ENCODE measurements at regions not wholly inside any gene's neighbourhood (a gene's known extent, or its start where the extent isn't known, plus 50 kb on each side); places are given as distances from the start of the nearest gene placed in this dataset.

DNA sequence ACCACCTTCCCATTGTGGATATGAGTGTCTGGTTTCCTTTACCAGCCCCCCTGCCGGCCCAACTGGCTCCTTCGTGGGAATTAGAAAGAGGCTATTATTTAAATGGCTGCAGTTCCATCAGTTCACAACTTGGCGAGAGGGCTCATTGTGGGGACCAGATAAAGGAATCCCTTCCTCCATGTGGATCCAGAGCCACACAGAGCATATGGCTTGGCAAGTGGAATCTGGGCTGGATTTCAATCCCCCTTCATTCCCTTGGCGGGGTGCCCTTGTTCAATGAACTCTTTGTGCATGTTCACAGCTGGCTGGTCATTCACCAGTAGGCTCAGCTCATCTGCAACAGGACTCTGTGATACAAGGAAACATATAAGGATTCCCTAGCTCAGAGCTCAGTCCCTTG is 140.6 kb downstream of the OPN5 start:
- Mint-ChIP-seq H3K9me3 (no peaks in the 10 kb centered on the region), H3K4me3 (no peak overlapping the region), H3K36me3 (ENCODE audit: low read depth) (no peaks in the 10 kb centered on the region), H3K27me3 (no peaks in the 10 kb centered on the region), H3K4me1 (ENCODE audit: low read depth) (no peaks in the 10 kb centered on the region), H3K27ac (no peak overlapping the region)
- ATAC-seq (no peak), DNase-seq (no peak)
- TF ChIP-seq, protein P1, sequence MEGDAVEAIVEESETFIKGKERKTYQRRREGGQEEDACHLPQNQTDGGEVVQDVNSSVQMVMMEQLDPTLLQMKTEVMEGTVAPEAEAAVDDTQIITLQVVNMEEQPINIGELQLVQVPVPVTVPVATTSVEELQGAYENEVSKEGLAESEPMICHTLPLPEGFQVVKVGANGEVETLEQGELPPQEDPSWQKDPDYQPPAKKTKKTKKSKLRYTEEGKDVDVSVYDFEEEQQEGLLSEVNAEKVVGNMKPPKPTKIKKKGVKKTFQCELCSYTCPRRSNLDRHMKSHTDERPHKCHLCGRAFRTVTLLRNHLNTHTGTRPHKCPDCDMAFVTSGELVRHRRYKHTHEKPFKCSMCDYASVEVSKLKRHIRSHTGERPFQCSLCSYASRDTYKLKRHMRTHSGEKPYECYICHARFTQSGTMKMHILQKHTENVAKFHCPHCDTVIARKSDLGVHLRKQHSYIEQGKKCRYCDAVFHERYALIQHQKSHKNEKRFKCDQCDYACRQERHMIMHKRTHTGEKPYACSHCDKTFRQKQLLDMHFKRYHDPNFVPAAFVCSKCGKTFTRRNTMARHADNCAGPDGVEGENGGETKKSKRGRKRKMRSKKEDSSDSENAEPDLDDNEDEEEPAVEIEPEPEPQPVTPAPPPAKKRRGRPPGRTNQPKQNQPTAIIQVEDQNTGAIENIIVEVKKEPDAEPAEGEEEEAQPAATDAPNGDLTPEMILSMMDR (IDR thresholded peaks at IDR 0.05): no peak
- ChIA-PET POLR2A (no interaction called here), CTCF (no interaction called here)
- intact Hi-C loops (cut with micrococcal nuclease): no loop called here

DNA sequence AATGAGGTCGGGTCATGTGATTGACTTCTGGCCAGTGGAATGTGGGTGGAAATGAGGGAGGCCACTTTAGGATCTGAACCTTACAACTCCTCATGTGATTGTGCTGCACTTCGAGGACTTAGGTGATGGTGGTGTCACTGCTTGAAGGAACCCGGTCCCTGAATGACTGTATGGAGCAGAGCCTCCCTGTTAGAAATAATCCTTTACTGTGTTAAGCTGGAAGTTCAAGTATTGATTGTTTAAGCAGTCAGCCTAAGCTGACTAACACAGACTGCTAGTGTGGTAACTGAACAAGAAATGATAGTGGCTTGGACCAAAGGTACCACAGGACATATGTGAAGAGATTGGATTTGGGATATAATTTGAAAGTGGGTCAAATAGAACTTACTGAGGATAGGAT is 138.0 kb downstream of the OPN5 start:
- no peaks in the 10 kb centered on the region for H3K9me3 Mint-ChIP-seq
- H3K4me1 Mint-ChIP-seq (ENCODE audit: low read depth): no peaks in the 10 kb centered on the region
- DNase-seq (no peak), ATAC-seq (no peak)
- H3K27me3 Mint-ChIP-seq: no peaks in the 10 kb centered on the region
- no peaks in the 10 kb centered on the region for H3K36me3 Mint-ChIP-seq (ENCODE audit: low read depth)
- H3K27ac Mint-ChIP-seq: no peak overlapping the region
- H3K4me3 Mint-ChIP-seq: no peak overlapping the region
- TF ChIP-seq, protein P1 (IDR thresholded peaks at IDR 0.05): no peak
- CTCF ChIA-PET: no interaction called here
- intact Hi-C loops (cut with micrococcal nuclease): no loop called here
- POLR2A ChIA-PET: no interaction called here

DNA sequence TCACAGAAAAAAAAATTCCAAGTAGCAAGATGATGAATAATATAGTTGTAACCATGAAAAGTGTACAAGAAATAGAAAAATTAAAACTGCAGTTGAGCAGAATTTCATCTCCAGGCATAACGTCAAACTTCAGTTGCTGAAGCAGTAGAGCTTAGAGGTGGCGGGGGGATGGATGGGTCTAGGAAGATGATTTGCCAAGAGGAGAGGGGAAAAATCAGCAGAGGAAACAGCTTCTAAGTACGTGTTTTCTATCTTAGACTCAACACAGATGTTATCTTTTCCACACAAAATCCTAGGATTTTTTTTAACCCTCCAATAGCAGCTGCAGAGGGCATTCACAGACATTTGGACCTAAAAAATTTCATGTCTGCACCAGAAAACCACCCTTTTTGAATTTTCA is 136.0 kb downstream of the OPN5 start:
- Mint-ChIP-seq H3K9me3 (no peaks in the 10 kb centered on the region), H3K36me3 (ENCODE audit: low read depth) (no peaks in the 10 kb centered on the region), H3K27ac (no peak overlapping the region), H3K27me3 (no peaks in the 10 kb centered on the region), H3K4me1 (ENCODE audit: low read depth) (no peaks in the 10 kb centered on the region), H3K4me3 (no peak overlapping the region)
- TF ChIP-seq, protein P1 (IDR thresholded peaks at IDR 0.05): no peak
- ChIA-PET POLR2A (no interaction called here), CTCF (no interaction called here)
- DNase-seq (no peak), ATAC-seq (no peak)
- intact Hi-C loops (cut with micrococcal nuclease): no loop called here

DNA sequence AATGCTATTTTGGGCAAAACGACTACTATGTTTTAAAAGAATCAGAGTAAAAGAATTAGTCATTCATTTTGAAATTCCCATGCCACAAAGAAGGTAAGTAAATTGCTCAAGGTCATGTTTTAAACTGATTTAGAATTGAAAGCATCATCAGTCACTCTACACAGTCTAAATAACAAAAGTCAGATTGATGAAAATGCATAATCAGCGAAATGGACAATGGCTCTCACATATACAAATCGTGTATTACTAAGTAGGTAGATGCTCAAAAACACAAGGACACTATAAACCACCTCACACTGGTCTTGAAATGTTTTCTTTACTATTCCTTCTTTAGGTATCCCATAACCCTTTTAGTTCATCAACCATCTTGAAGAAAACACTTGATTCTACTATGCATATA is 135.4 kb downstream of the OPN5 start:
- ATAC-seq (no peak), DNase-seq (no peak)
- H3K36me3 Mint-ChIP-seq (ENCODE audit: low read depth): no peaks in the 10 kb centered on the region
- ChIA-PET CTCF (no interaction called here), POLR2A (no interaction called here)
- no peaks in the 10 kb centered on the region for H3K9me3 Mint-ChIP-seq
- H3K4me3 Mint-ChIP-seq: no peak overlapping the region
- no peaks in the 10 kb centered on the region for H3K27me3 Mint-ChIP-seq
- intact Hi-C loops (cut with micrococcal nuclease): no loop called here
- TF ChIP-seq, protein P1 (IDR thresholded peaks at IDR 0.05): no peak
- H3K27ac Mint-ChIP-seq: no peak overlapping the region
- H3K4me1 Mint-ChIP-seq (ENCODE audit: low read depth): no peaks in the 10 kb centered on the region

DNA sequence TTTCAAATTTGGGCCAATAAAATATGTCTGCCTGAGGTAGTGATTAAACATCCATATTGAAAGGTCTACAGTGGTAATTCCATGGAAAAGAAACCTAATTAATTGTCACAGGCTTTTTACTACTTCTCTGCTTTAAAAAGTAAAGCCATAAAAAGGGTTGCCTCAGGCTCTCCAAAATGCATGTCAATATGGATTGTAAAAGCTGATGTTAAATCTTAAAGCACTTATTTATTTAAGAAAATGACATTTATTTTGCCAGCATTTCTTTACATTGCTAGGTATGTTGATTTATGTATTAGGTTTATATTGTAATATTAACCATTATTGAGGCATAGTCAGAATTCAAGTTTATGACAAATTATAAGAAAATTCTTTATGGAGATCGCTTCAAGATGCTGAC is 133.2 kb downstream of the OPN5 start:
- Mint-ChIP-seq H3K27me3 (no peaks in the 10 kb centered on the region), H3K27ac (no peak overlapping the region), H3K36me3 (ENCODE audit: low read depth) (no peaks in the 10 kb centered on the region), H3K9me3 (no peaks in the 10 kb centered on the region), H3K4me1 (ENCODE audit: low read depth) (no peaks in the 10 kb centered on the region), H3K4me3 (no peak overlapping the region)
- POLR2A ChIA-PET: no interaction called here
- CTCF ChIA-PET: no interaction called here
- intact Hi-C loops (cut with micrococcal nuclease): no loop called here
- DNase-seq: no peak
- ATAC-seq: no peak
- TF ChIP-seq, protein P1 (IDR thresholded peaks at IDR 0.05): no peak

Measured in activated CD8-positive, alpha-beta T cell treated with anti-CD3 and anti-CD28 coated beads for 36 hours (primary cell).